Natural killer cell (primary cell): ENCODE measurements at regions not wholly inside any gene's neighbourhood (a gene's known extent, or its start where the extent isn't known, plus 50 kb on each side); places are given as distances from the start of the nearest gene placed in this dataset.

Source experiments
- ATAC-seq, 3 donors: fragments of 150-1000 bp in 2 of 3; fragments of 200-7000 bp in 1 of 3; cut with Tn5 transposase; 1 replicate in 1 of 3; 2 replicates in 2 of 3; pipeline ENCODE4 v1.10.0; 2021; ENCODE audit warnings: mild to moderate bottlenecking in 2 of 3, moderate library complexity in 2 of 3
- DNase-seq, 2 donors: peaks; one replicate each; pipeline versions ENCODE4 v3.0.0 to v3.0.0-alpha.2; 2013 to 2021; ENCODE audit warnings: mixed read lengths in 1 of 2
- H3K27ac ChIP-seq: one replicate; pipeline ENCODE4 v1.5.1; 2013; ENCODE audit warnings: mild to moderate bottlenecking, low read length
- H3K27me3 ChIP-seq: one replicate; pipeline ENCODE4 v1.6.1; 2013; ENCODE audit warnings: low read length; ENCODE audit not compliant: control insufficient read depth, insufficient read depth
- H3K36me3 ChIP-seq: one replicate; pipeline ENCODE4 v1.6.1; 2013; ENCODE audit warnings: low read length; ENCODE audit not compliant: control insufficient read depth, insufficient read depth
- H3K4me1 ChIP-seq: one replicate; pipeline ENCODE4 v1.6.1; 2013; ENCODE audit warnings: low read length; ENCODE audit not compliant: control insufficient read depth, insufficient read depth
- H3K4me3 ChIP-seq: one replicate; pipeline ENCODE4 v1.5.1; 2013; ENCODE audit warnings: low read length
- H3K9me3 ChIP-seq: one replicate; pipeline ENCODE4 v1.6.1; 2013; ENCODE audit warnings: low read length; ENCODE audit not compliant: control insufficient read depth, insufficient read depth
- H3K27ac Mint-ChIP-seq, 2 donors: one replicate each; pipeline ENCODE4 v1.8.0; 2022; ENCODE audit warnings: mild to moderate bottlenecking in 2 of 2, mixed read lengths in 2 of 2, moderate library complexity in 1 of 2
- H3K27me3 Mint-ChIP-seq, 2 donors: one replicate each; pipeline ENCODE4 v1.8.0; 2022; ENCODE audit warnings: low read depth in 2 of 2, mixed read lengths in 2 of 2
- H3K36me3 Mint-ChIP-seq: one replicate; pipeline ENCODE4 v1.8.0; 2022; ENCODE audit warnings: mixed read lengths
- H3K4me1 Mint-ChIP-seq, 2 donors: one replicate each; pipeline ENCODE4 v1.8.0; 2022; ENCODE audit warnings: mixed read lengths in 2 of 2
- H3K4me3 Mint-ChIP-seq: one replicate; pipeline ENCODE4 v1.8.0; 2022; ENCODE audit warnings: mild to moderate bottlenecking, moderate library complexity, mixed read lengths
- H3K9me3 Mint-ChIP-seq, 2 donors: one replicate each; pipeline ENCODE4 v1.8.0; 2022; ENCODE audit warnings: mixed read lengths in 2 of 2
- CTCF ChIP-seq: fragments of 200-600 bp; IDR thresholded peaks from one replicate; pipeline ENCODE4 v1.8.0; 2022; ENCODE audit warnings: antibody characterized with exemption
- WGBS: methylation state at CpG from one replicate; pipeline ENCODE4 v1.1.7; 2013; ENCODE audit warnings: missing lambda C conversion rate; ENCODE audit not compliant: insufficient coverage; 5-methylcytosine and 5-hydroxymethylcytosine counted together
- intact Hi-C: fragments of 100-400 bp; cut with micrococcal nuclease; formaldehyde crosslinking; loops from one replicate; pipeline ENCODE4 v1.14.2; 2022

- no peaks in the 10 kb centered on the region for H3K36me3 ChIP-seq
- DNase-seq (no peak), ATAC-seq (peak in 2 of 3 donors; percentile 15 to 24)
- 83% methylated on average over 3 of the region's 3 CpGs for WGBS
- peaks cover 18 to 49% of the 10 kb centered on the region in 2 donors for H3K27me3 Mint-ChIP-seq
- TF ChIP-seq CTCF, result no peak
- no peak overlapping the region for H3K27ac Mint-ChIP-seq
- no peak overlapping the region for H3K4me3 ChIP-seq
- H3K9me3 ChIP-seq, result no peaks in the 10 kb centered on the region
- no peak overlapping the region for H3K4me3 Mint-ChIP-seq
- H3K9me3 Mint-ChIP-seq, result no peaks in the 10 kb centered on the region
- peaks cover 0 to 6% of the 10 kb centered on the region in 2 donors for H3K4me1 Mint-ChIP-seq
- intact Hi-C loops, result no loop called here
- H3K4me1 ChIP-seq, result no peaks in the 10 kb centered on the region
- no peak overlapping the region for H3K27ac ChIP-seq
- H3K36me3 Mint-ChIP-seq, result no peaks in the 10 kb centered on the region
- no peaks in the 10 kb centered on the region for H3K27me3 ChIP-seq
Measured at GRCh38 chr12:65596514-65597091, 227.7 kb upstream of the HMGA2 start.

- H3K4me3 Mint-ChIP-seq, result no peak overlapping the region
- no peaks in the 10 kb centered on the region for H3K9me3 Mint-ChIP-seq
- H3K27me3 ChIP-seq, result peaks cover 2% of the 10 kb centered on the region
- TF ChIP-seq CTCF, result no peak
- no peaks in the 10 kb centered on the region for H3K4me1 ChIP-seq
- H3K36me3 ChIP-seq, result no peaks in the 10 kb centered on the region
- H3K9me3 ChIP-seq, result no peaks in the 10 kb centered on the region
- H3K27ac ChIP-seq, result no peak overlapping the region
- ATAC-seq (no peak), DNase-seq (no peak)
- no peak overlapping the region for H3K4me3 ChIP-seq
- H3K27ac Mint-ChIP-seq, result no peak overlapping the region
- peaks cover 0 to 6% of the 10 kb centered on the region in 2 donors for H3K4me1 Mint-ChIP-seq
- peaks cover 23 to 45% of the 10 kb centered on the region in 2 donors for H3K27me3 Mint-ChIP-seq
- intact Hi-C loops, result no loop called here
- H3K36me3 Mint-ChIP-seq, result no peaks in the 10 kb centered on the region
Measured at GRCh38 chr12:65597527-65597926, 226.8 kb upstream of the HMGA2 start.

- Histone ChIP-seq H3K36me3 (no peaks in the 10 kb centered on the region), H3K4me1 (no peaks in the 10 kb centered on the region), H3K4me3 (no peak overlapping the region), H3K9me3 (no peaks in the 10 kb centered on the region), H3K27me3 (peaks cover 2% of the 10 kb centered on the region), H3K27ac (no peak overlapping the region)
- no peak for TF ChIP-seq CTCF
- DNase-seq, result no peak
- WGBS, result 56% methylated on average over 1 of the region's 1 CpG
- no peak overlapping the region for H3K27ac Mint-ChIP-seq
- H3K27me3 Mint-ChIP-seq, result peaks cover 20 to 35% of the 10 kb centered on the region in 2 donors
- no peak overlapping the region for H3K4me3 Mint-ChIP-seq
- H3K36me3 Mint-ChIP-seq, result no peaks in the 10 kb centered on the region
- no peak for ATAC-seq
- peaks cover 0 to 6% of the 10 kb centered on the region in 2 donors for H3K4me1 Mint-ChIP-seq
- intact Hi-C loops, result no loop called here
- no peaks in the 10 kb centered on the region for H3K9me3 Mint-ChIP-seq
Measured at GRCh38 chr12:65598688-65599087, 225.6 kb upstream of the HMGA2 start.

DNA sequence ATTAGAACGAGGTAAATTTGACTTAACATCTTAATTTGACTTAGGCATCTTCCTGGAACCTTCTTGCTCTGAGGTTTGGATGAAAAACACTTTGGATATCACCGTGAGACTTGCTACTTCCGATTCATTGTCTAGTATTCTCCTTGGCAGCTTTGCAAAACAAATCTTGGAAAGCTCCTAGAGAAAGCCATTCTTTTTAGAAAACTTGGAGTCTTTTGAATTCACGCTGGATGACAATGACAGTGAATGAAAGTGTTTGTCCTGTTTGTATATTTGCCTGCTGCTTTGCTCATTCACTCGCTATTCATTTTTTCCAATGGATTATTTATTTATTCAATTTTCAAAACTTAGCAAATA is 222.1 kb upstream of the HMGA2 start:
- no peak overlapping the region for H3K27ac ChIP-seq
- H3K36me3 Mint-ChIP-seq, result no peaks in the 10 kb centered on the region
- H3K4me1 Mint-ChIP-seq, result no peaks in the 10 kb centered on the region
- H3K4me3 Mint-ChIP-seq, result no peak overlapping the region
- TF ChIP-seq CTCF, result no peak
- no peak overlapping the region for H3K27ac Mint-ChIP-seq
- 38% methylated on average over 5 of the region's 5 CpGs for WGBS
- DNase-seq, result no peak
- no peak for ATAC-seq
- no peaks in the 10 kb centered on the region for H3K9me3 Mint-ChIP-seq
- no peaks in the 10 kb centered on the region for H3K36me3 ChIP-seq
- H3K4me1 ChIP-seq, result no peaks in the 10 kb centered on the region
- peaks cover 2% of the 10 kb centered on the region for H3K27me3 ChIP-seq
- intact Hi-C loops, result loop anchor here (1.0 to 5.0 kb wide), 3 partner anchors 381 to 505 kb away; no protein-coding TSS in a partner anchor
- no peak overlapping the region for H3K4me3 ChIP-seq
- H3K27me3 Mint-ChIP-seq, result peaks cover 18 to 24% of the 10 kb centered on the region in 2 donors
- H3K9me3 ChIP-seq, result no peaks in the 10 kb centered on the region
